ENCODE measurements at regions not wholly inside any gene's neighbourhood (a gene's known extent, or its start where the extent isn't known, plus 50 kb on each side); places are given as distances from the start of the nearest gene placed in this dataset.

DNA sequence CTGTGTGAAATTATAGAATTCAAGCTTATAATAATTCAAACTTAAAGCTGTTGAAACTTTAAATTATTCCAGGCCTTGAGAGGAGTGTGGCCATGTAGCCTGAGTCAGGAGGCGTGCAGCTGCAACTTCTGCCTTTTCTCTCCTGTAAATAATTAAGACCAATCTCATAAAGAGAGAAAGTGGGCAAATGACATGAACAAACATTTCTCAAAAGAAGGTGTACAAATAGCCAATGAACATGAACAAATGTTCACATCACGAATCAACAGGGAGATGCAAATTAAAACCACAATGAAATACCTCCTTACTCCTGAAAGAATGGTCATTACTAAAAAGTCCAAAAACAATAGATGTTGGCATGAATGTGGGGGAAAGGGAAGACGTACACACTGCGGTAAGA, 149.1 kb upstream of the MYCN start:
- no peak for TF ChIP-seq POLR2AphosphoS5 (IDR thresholded peaks at IDR 0.05)
- TF ChIP-seq, protein P1, sequence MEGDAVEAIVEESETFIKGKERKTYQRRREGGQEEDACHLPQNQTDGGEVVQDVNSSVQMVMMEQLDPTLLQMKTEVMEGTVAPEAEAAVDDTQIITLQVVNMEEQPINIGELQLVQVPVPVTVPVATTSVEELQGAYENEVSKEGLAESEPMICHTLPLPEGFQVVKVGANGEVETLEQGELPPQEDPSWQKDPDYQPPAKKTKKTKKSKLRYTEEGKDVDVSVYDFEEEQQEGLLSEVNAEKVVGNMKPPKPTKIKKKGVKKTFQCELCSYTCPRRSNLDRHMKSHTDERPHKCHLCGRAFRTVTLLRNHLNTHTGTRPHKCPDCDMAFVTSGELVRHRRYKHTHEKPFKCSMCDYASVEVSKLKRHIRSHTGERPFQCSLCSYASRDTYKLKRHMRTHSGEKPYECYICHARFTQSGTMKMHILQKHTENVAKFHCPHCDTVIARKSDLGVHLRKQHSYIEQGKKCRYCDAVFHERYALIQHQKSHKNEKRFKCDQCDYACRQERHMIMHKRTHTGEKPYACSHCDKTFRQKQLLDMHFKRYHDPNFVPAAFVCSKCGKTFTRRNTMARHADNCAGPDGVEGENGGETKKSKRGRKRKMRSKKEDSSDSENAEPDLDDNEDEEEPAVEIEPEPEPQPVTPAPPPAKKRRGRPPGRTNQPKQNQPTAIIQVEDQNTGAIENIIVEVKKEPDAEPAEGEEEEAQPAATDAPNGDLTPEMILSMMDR (IDR thresholded peaks at IDR 0.05) = no peak
- TF ChIP-seq EP300 (IDR thresholded peaks at IDR 0.05) = no peak
